Fibroblast of lung (primary cell): ENCODE measurements at regions not wholly inside any gene's neighbourhood (a gene's known extent, or its start where the extent isn't known, plus 50 kb on each side); places are given as distances from the start of the nearest gene placed in this dataset.

Source experiments
- DNase-seq, 2 donors: peaks; one replicate each; pipeline versions ENCODE4 v3.0.0 to v3.0.0-alpha.2; 2010; ENCODE audit warnings: low read depth in 2 of 2
- H2AFZ ChIP-seq: 2 replicates; pipeline ENCODE4 v1.5.1; 2012; ENCODE audit warnings: low read length, control low read depth, inconsistent platforms
- H3K27ac ChIP-seq: 2 replicates; pipeline ENCODE4 v1.5.1; 2011; ENCODE audit warnings: low read length, control low read depth; ENCODE audit not compliant: insufficient read depth
- H3K27me3 ChIP-seq: 2 replicates; pipeline ENCODE4 v1.5.1; 2011; ENCODE audit warnings: mild to moderate bottlenecking, low read length; ENCODE audit not compliant: control insufficient read depth, insufficient read depth
- H3K36me3 ChIP-seq: 2 replicates; pipeline ENCODE4 v1.5.1; 2011; ENCODE audit warnings: low read length; ENCODE audit not compliant: control insufficient read depth, insufficient read depth
- H3K4me1 ChIP-seq: 2 replicates; pipeline ENCODE4 v1.5.1; 2011; ENCODE audit warnings: low read length; ENCODE audit not compliant: control insufficient read depth, insufficient read depth; ENCODE audit errors: extremely low read depth
- H3K4me2 ChIP-seq: 2 replicates; pipeline ENCODE4 v1.5.1; 2011; ENCODE audit warnings: low read length, control low read depth; ENCODE audit not compliant: insufficient read depth; ENCODE audit errors: extremely low read depth
- H3K4me3 ChIP-seq, 4 experiments: fragments of 200-600 bp in 1 of 4; sonication (generic) in 1 of 4; replicated peaks in 1 of 4; 2 replicates each; pipeline ENCODE4 v1.5.1; 2011 to 2016; ENCODE audit warnings: low read length in 4 of 4, low read depth in 3 of 4, mild to moderate bottlenecking in 3 of 4, control low read depth in 2 of 4, inconsistent platforms in 1 of 4, mixed read lengths in 1 of 4; ENCODE audit not compliant: insufficient read depth in 1 of 4; ENCODE audit errors: control extremely low read depth in 1 of 4
- H3K79me2 ChIP-seq: 2 replicates; pipeline ENCODE4 v1.5.1; 2012; ENCODE audit warnings: mild to moderate bottlenecking, low read length, inconsistent platforms; ENCODE audit not compliant: control insufficient read depth, insufficient read depth
- H3K9ac ChIP-seq: 2 replicates; pipeline ENCODE4 v1.5.1; 2011; ENCODE audit warnings: mild to moderate bottlenecking, low read length, control low read depth; ENCODE audit not compliant: insufficient read depth
- H3K9me3 ChIP-seq: 2 replicates; pipeline ENCODE4 v1.5.1; 2012; ENCODE audit warnings: low read depth, low read length; ENCODE audit not compliant: control insufficient read depth, insufficient read depth
- H4K20me1 ChIP-seq: 2 replicates; pipeline ENCODE4 v1.5.1; 2011; ENCODE audit warnings: low read length; ENCODE audit not compliant: control insufficient read depth, insufficient read depth; ENCODE audit errors: extremely low read depth
- EZH2 ChIP-seq: IDR thresholded peaks from 2 replicates; pipeline ENCODE4 v1.5.1; 2012; ENCODE audit warnings: low read length, control low read depth, mild to moderate bottlenecking; ENCODE audit errors: missing control alignments
- TF ChIP-seq, protein P1 (sequence below), 2 donors: IDR thresholded peaks in 1 of 2; conservative IDR thresholded peaks in 1 of 2; 1 replicate in 1 of 2; 2 replicates in 1 of 2; pipeline ENCODE4 v1.5.1; 2011 to 2012; ENCODE audit warnings: low read length in 2 of 2, control low read depth in 1 of 2, inconsistent platforms in 1 of 2, low read depth in 1 of 2, mild to moderate bottlenecking in 1 of 2

- no peak for DNase-seq
- Histone ChIP-seq H3K27me3 (no peaks in the 10 kb centered on the region), H3K4me2 (no peak overlapping the region), H3K79me2 (no peaks in the 10 kb centered on the region), H3K4me3 (no peak overlapping the region), H3K9ac (no peak overlapping the region), H4K20me1 (no peaks in the 10 kb centered on the region), H3K36me3 (no peaks in the 10 kb centered on the region), H2AFZ (no peak overlapping the region), H3K4me1 (no peaks in the 10 kb centered on the region), H3K9me3 (no peaks in the 10 kb centered on the region), H3K27ac (no peak overlapping the region)
- no peak for TF ChIP-seq EZH2
- TF ChIP-seq, protein P1, sequence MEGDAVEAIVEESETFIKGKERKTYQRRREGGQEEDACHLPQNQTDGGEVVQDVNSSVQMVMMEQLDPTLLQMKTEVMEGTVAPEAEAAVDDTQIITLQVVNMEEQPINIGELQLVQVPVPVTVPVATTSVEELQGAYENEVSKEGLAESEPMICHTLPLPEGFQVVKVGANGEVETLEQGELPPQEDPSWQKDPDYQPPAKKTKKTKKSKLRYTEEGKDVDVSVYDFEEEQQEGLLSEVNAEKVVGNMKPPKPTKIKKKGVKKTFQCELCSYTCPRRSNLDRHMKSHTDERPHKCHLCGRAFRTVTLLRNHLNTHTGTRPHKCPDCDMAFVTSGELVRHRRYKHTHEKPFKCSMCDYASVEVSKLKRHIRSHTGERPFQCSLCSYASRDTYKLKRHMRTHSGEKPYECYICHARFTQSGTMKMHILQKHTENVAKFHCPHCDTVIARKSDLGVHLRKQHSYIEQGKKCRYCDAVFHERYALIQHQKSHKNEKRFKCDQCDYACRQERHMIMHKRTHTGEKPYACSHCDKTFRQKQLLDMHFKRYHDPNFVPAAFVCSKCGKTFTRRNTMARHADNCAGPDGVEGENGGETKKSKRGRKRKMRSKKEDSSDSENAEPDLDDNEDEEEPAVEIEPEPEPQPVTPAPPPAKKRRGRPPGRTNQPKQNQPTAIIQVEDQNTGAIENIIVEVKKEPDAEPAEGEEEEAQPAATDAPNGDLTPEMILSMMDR (conservative IDR thresholded peaks at IDR 0.05 in 1 of 2, IDR thresholded peaks at IDR 0.05 in 1 of 2; ENCODE audit: low read depth in 1 of 2, low read length in 2 of 2), result no peak
Observed at GRCh38 chr12:97222391-97222790, 240.2 kb upstream of the RMST start.

GRCh38 chr12:97223419-97223818 is 239.2 kb upstream of the RMST start:
- no peak overlapping the region for H3K9ac ChIP-seq
- H2AFZ ChIP-seq, result no peak overlapping the region
- no peaks in the 10 kb centered on the region for H3K27me3 ChIP-seq
- H3K27ac ChIP-seq, result no peak overlapping the region
- H3K9me3 ChIP-seq, result no peaks in the 10 kb centered on the region
- no peak for DNase-seq
- no peak overlapping the region for H3K4me2 ChIP-seq
- H3K79me2 ChIP-seq, result no peaks in the 10 kb centered on the region
- no peak for TF ChIP-seq EZH2
- TF ChIP-seq, protein P1 (conservative IDR thresholded peaks at IDR 0.05 in 1 of 2, IDR thresholded peaks at IDR 0.05 in 1 of 2; ENCODE audit: low read depth in 1 of 2, low read length in 2 of 2), result no peak
- H4K20me1 ChIP-seq, result no peaks in the 10 kb centered on the region
- no peak overlapping the region for H3K4me3 ChIP-seq
- no peaks in the 10 kb centered on the region for H3K4me1 ChIP-seq
- no peaks in the 10 kb centered on the region for H3K36me3 ChIP-seq

GRCh38 chr12:97229004-97229403 is 233.6 kb upstream of the RMST start:
- TF ChIP-seq, protein P1 (conservative IDR thresholded peaks at IDR 0.05 in 1 of 2, IDR thresholded peaks at IDR 0.05 in 1 of 2; ENCODE audit: low read depth in 1 of 2, low read length in 2 of 2), result no peak
- no peak for TF ChIP-seq EZH2
- H3K4me2 ChIP-seq, result no peak overlapping the region
- no peaks in the 10 kb centered on the region for H4K20me1 ChIP-seq
- no peaks in the 10 kb centered on the region for H3K4me1 ChIP-seq
- no peak overlapping the region for H2AFZ ChIP-seq
- H3K27me3 ChIP-seq, result no peaks in the 10 kb centered on the region
- no peak overlapping the region for H3K4me3 ChIP-seq
- DNase-seq, result no peak
- no peaks in the 10 kb centered on the region for H3K79me2 ChIP-seq
- H3K36me3 ChIP-seq, result no peaks in the 10 kb centered on the region
- H3K9me3 ChIP-seq, result no peaks in the 10 kb centered on the region
- H3K27ac ChIP-seq, result no peak overlapping the region
- H3K9ac ChIP-seq, result no peak overlapping the region
